GOT3 (cell line): ENCODE measurements at regions not wholly inside any gene's neighbourhood (a gene's known extent, or its start where the extent isn't known, plus 50 kb on each side); places are given as distances from the start of the nearest gene placed in this dataset.
"Not testable (repeated sequence)": the region's sequence is repeated elsewhere in the genome, so short reads cannot be mapped to it uniquely, and the experiment has no call there.

Source experiments
- DNase-seq: peaks from one replicate; lab custom pipeline; 2025; ENCODE audit warnings: mixed read lengths; lab: John Stamatoyannopoulos, UW

DNA sequence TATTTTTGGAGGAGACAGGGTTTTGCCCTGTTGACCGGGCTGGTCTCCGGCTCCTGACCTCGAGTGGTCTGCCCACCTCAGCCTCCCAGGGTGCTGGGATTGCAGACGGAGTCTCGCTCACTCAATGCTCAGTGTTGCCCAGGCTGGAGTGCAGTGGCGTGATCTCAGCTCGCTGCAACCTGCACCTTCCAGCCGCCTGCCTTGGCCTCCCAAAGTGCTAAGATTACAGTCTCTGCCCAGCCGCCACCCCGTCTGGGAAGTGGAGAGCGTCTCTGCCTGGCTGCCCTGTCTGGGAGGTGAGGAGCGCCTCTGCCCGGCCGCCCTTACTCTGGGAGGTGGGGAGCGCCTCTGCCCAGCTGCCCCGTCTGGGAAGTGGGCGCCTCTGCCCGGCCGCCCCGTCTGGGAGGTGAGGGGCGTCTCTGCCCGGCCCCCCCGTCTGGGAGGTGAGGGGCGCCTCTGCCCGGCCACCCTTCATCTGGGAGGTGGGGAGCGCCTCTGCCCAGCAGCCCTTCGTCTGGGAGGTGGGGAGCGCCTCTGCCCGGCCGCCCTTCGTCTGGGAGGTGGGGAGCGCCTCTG is 249.8 kb upstream of the USP15 start:
- not testable (repeated sequence) for DNase-seq

GRCh38 chr12:62010973-62011372 is 249.2 kb upstream of the USP15 start:
- DNase-seq = not testable (repeated sequence)

- no peak for DNase-seq
Measured at GRCh38 chr12:62014330-62014729, 245.9 kb upstream of the USP15 start.

GRCh38 chr12:62016021-62016420 is 244.2 kb upstream of the USP15 start:
- DNase-seq = no peak

GRCh38 chr12:62021808-62022207 is 238.4 kb upstream of the USP15 start:
- no peak for DNase-seq

DNA sequence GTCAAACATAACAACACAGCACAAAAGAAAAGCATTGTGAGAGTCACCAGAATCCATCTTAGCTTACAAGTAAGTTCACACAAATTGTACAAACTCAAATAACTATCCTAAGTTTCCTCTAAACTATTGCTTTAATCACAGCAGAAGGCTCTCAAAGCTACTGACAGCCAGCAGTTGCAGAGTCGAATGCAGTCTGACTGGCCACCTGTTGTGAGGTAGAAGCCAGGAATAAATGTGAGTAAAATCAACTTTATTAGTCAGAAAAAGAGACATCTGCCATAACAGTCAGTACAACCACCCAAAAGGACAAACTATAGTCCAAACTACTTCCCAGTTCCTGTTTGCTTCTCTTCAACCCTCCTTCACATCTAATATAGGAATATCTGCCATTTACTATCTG is 231.7 kb upstream of the USP15 start:
- DNase-seq = no peak

DNA sequence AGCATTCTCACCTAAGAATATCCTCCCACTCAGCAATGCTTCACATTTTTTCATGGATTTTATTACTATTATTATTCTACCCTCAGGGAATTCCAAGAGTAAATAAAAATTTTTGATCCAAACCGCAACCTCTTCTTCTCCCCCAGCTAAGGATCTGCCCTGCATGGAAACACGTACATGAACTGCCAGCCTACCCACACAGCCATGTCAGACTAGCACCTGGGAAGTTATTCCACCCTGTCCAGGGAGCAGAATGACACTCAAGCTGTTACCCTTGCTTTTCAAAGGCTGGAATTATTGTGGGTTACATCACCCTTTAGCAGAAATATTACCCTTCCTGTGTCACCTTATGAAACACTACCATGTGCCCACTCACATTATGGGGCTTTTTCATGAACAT is 227.3 kb upstream of the USP15 start:
- no peak for DNase-seq

DNA sequence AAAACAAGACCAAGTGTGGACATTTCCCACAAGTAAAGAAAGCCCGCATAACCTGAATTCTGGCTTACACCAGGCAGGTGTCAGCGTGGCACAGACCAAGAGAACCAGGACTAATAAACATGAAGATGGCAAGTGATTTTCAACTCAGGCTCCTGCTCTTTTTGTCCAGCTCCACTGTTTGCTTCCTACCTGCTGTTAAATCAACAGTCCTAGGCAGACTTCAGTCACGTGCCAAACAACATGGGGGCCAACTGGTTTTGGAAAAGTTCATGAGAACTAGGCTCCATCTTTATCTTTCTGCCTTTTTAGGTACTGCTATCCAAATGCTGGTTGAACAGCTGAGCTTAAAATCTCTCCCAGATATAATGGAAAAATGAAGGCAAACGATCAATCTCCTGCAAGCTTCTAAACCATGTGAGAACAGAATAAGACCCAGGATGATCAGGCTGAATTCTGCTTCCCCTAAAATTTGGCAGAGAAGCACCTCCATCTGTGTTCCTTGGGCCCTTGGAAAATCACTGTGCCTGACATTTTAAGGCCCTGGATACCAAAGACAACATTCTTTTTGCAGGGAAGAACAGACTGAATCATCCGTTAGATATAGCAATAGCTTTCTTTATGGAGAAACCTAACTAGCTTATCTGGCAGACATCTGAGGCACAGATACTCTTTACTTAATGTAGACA is 215.6 kb upstream of the USP15 start:
- no peak for DNase-seq

GRCh38 chr12:62045211-62045610 is 215.0 kb upstream of the USP15 start:
- no peak for DNase-seq

GRCh38 chr12:62050785-62051184 is 209.4 kb upstream of the USP15 start:
- no peak for DNase-seq

GRCh38 chr12:62069976-62070375 is 190.2 kb upstream of the USP15 start:
- DNase-seq = no peak

DNA sequence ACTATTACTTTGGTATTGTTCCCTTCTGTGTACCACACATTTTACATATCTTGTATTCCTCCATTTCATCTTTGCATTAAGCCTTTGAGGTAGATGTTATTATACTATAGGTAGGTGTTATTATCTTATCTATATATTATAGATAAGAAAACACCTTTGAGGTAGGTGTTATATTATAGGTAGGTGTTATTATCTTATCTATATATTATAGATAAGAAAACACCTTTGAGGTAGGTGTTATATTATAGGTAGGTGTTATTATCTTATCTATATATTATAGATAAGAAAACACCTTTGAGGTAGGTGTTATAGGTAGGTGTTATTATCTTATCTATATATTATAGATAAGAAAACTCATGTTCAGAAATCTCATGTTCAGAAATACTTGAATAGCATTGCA is 187.0 kb upstream of the USP15 start:
- not testable (repeated sequence) for DNase-seq

- DNase-seq = no peak
Measured at GRCh38 chr12:62075870-62076269, 184.3 kb upstream of the USP15 start.

- DNase-seq = no peak
Measured at GRCh38 chr12:62078020-62078419, 182.2 kb upstream of the USP15 start.

DNA sequence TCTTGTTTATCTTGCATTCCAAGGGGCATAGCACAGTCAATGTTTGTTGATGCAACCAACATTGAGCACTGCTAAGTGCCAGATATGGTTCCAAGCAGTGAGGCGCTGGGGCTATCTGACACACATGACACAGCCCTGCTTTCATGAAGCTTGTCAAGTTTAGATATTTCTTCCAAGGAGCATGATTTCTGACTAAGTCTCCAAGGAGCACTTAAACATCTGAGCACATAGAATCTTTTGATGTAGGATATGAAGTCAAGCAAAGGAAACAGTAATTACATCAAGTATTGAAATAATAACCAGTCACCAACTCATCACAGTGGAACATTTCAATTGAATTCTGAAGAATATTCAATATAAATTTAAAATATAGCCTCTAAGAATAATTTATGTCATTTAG is 177.8 kb upstream of the USP15 start:
- no peak for DNase-seq

- no peak for DNase-seq
Measured at GRCh38 chr12:62098132-62098531, 162.1 kb upstream of the USP15 start.

GRCh38 chr12:62103748-62104147 is 156.5 kb upstream of the USP15 start:
- no peak for DNase-seq

DNA sequence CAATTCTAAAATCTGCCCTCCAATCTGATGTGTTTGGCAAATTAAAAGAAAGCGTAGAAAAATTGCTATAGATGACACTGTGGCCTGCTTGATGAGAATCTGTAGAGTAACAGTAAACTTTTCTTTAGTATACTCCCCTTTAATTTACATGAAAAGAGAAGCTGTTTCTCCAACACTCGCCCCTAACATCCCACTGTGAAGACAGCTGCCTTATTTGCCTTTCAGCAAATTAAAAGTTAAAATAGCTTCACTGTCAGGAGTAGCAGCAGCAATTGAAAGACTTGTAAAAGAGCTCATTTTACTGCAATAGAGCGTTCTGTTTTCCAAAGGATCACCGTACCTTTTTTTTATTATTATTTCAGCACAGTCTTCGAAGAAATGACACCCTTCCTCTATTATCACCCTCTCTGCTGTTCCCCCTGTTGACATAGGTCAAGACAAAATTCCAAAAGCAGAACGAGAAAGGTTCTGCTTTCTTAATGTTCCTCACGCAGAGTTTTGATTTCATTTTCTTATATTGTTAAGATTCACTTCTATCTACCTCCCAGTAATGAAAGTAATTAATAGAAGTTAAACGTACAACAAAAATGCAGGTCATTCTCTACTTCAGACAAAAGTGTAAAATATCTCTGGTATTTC is 153.5 kb upstream of the USP15 start:
- DNase-seq = no peak

GRCh38 chr12:62113366-62114011 is 146.7 kb upstream of the USP15 start:
- DNase-seq = no peak

DNA sequence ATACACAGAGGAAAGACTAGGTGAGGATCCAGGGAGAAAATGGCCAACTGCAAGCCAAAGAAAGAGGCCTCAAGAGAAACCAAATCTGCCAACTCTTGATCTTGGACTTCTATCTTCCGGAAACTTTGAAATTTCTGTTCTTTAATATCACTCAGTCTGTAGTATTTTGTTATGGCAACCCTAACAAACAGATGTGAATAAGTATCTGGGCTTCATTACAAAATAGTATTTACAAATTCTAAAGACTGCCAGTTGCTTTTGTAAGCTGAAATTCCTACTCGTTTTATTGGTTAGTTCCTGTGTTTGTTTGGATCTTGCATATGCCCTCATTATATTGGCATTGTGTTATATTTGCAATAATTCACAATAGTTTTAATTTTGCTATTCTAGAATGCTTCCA is 143.2 kb upstream of the USP15 start:
- no peak for DNase-seq

- DNase-seq = no peak
Measured at GRCh38 chr12:62123721-62124203, 136.4 kb upstream of the USP15 start.

GRCh38 chr12:62127516-62127915 is 132.7 kb upstream of the USP15 start:
- DNase-seq = no peak
